ENCODE measurements at regions not wholly inside any gene's neighbourhood (a gene's known extent, or its start where the extent isn't known, plus 50 kb on each side); places are given as distances from the start of the nearest gene placed in this dataset.

DNA sequence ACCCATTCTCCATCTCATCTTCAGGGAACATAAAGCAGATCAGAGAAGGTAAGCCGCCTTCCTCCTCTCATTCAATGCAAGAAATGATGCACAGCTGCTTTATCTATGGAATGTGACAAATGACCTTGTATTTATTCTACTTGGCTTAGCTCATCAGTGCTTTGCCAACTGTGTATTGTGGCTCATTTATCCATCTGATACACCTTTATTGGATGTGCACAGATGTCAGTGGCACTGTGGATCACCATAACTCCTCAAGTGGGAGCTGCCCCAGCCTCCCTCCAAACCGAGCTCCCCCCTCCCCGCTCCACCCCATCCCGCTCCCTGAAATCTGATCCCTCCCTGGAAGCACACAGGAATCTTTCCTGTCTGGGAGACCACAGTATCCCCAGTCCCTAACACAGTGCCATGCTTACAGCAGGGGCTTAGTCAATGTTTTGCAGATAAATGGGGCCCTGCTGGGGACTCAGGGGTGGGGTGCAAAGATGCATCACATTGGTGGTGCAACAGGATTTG is 156.0 kb upstream of the RAB4A start:
- intact Hi-C loops (cut with micrococcal nuclease; ENCODE audit: unreplicated experiment), result no loop called here

DNA sequence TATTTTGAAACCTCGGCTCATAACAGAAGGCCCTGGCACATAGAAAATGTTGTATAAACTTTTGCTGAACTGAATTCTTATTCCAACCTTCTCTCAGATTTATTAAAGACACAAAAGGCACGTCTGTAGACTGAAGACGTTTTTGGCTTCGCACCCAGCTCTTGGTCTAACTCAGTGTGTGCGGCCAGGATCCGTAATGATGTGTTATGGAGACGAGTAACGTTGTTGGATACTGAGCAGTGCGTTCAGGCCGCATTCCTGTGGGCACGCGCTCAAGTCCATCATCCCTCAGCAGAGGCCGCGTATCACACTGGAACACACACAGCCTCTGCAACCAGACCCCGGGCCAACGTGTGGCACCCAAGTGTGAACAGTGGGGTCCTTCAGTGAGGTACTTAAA is 154.8 kb upstream of the RAB4A start:
- BruUV-seq (replicated peaks), result no TSS peak
- POLR2A ChIA-PET (ENCODE audit: low non-redundant PET), result no interaction called here
- CTCF ChIA-PET, result no interaction called here
- DNase-seq (ENCODE audit: low spot score), result no peak
- Histone ChIP-seq H3K4me1 (ENCODE audit: insufficient read depth, low read length, poor library complexity, severe bottlenecking) (no peaks in the 10 kb centered on the region), H3K36me3 (ENCODE audit: insufficient read depth, low read length, poor library complexity, severe bottlenecking) (no peaks in the 10 kb centered on the region), H3K9me3 (ENCODE audit: low read depth, low read length, poor library complexity, severe bottlenecking) (no peaks in the 10 kb centered on the region), H3K27ac (ENCODE audit: low read depth, low read length, poor library complexity, severe bottlenecking) (no peak overlapping the region), H3K4me3 (ENCODE audit: low read depth, low read length, poor library complexity, severe bottlenecking) (no peak overlapping the region), H3K27me3 (replicated peaks; ENCODE audit: insufficient read depth, low read depth, low read length, poor library complexity) (no peaks in the 10 kb centered on the region)
- intact Hi-C loops (cut with micrococcal nuclease; ENCODE audit: unreplicated experiment), result no loop called here
- no peak for TF ChIP-seq EZH2 (IDR thresholded peaks at IDR 0.05; ENCODE audit: borderline replicate concordance, low read depth, low read length, poor library complexity, severe bottlenecking)
- TF ChIP-seq, protein P1, sequence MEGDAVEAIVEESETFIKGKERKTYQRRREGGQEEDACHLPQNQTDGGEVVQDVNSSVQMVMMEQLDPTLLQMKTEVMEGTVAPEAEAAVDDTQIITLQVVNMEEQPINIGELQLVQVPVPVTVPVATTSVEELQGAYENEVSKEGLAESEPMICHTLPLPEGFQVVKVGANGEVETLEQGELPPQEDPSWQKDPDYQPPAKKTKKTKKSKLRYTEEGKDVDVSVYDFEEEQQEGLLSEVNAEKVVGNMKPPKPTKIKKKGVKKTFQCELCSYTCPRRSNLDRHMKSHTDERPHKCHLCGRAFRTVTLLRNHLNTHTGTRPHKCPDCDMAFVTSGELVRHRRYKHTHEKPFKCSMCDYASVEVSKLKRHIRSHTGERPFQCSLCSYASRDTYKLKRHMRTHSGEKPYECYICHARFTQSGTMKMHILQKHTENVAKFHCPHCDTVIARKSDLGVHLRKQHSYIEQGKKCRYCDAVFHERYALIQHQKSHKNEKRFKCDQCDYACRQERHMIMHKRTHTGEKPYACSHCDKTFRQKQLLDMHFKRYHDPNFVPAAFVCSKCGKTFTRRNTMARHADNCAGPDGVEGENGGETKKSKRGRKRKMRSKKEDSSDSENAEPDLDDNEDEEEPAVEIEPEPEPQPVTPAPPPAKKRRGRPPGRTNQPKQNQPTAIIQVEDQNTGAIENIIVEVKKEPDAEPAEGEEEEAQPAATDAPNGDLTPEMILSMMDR (conservative IDR thresholded peaks at IDR 0.05; ENCODE audit: low read depth, low read length), result no peak

More for the DNA sequence above, 156.0 kb upstream of the RAB4A start:
- Histone ChIP-seq H3K27me3 (replicated peaks; ENCODE audit: insufficient read depth, low read depth, low read length, poor library complexity) (no peaks in the 10 kb centered on the region), H3K9me3 (ENCODE audit: low read depth, low read length, poor library complexity, severe bottlenecking) (no peaks in the 10 kb centered on the region), H3K4me3 (ENCODE audit: low read depth, low read length, poor library complexity, severe bottlenecking) (no peak overlapping the region), H3K27ac (ENCODE audit: low read depth, low read length, poor library complexity, severe bottlenecking) (no peak overlapping the region), H3K36me3 (ENCODE audit: insufficient read depth, low read length, poor library complexity, severe bottlenecking) (no peaks in the 10 kb centered on the region), H3K4me1 (ENCODE audit: insufficient read depth, low read length, poor library complexity, severe bottlenecking) (no peaks in the 10 kb centered on the region)
- BruUV-seq (replicated peaks), result no TSS peak
- TF ChIP-seq, protein P1 (conservative IDR thresholded peaks at IDR 0.05; ENCODE audit: low read depth, low read length), result no peak
- TF ChIP-seq EZH2 (IDR thresholded peaks at IDR 0.05; ENCODE audit: borderline replicate concordance, low read depth, low read length, poor library complexity, severe bottlenecking), result no peak
- ChIA-PET CTCF (no interaction called here), POLR2A (ENCODE audit: low non-redundant PET) (interaction anchor here (0.6 kb wide), 1 partner anchor 10 kb away, joined by 4 read pairs; no protein-coding TSS in a partner anchor)
- DNase-seq (ENCODE audit: low spot score), result no peak

DNA sequence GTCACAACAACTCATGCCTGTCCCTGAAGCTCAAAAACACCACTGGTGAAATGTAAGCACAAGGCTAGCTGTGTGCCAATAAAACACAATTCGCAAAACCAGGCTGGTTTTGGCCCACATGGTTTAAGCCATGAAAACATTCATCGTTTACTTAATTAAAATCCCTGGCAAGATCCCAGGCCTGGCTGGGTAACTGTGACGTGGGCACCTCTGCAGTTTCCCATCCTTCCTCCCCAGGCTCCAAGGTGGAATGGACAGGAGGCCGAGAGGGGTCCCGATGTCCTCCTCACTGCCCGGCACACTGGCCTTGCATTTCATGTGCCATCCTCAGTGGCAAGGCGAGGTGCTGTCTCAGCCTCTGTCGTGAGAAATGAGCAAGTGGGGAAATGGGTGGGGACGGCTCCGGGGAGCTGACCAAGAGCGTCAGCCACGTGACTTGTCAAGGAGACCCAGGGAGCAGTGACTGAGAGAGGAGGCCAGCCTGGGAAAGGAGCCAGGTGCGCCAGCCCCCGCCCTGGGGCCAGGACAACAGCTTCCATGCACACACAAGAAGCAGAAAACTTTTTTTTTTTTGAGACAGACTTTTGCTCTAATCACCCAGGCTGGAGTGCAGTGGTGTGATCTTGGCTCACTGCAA is 153.1 kb upstream of the RAB4A start:
- TF ChIP-seq, protein P1 (conservative IDR thresholded peaks at IDR 0.05; ENCODE audit: low read depth, low read length), result no peak
- TF ChIP-seq EZH2 (IDR thresholded peaks at IDR 0.05; ENCODE audit: borderline replicate concordance, low read depth, low read length, poor library complexity, severe bottlenecking), result no peak
- H3K36me3 ChIP-seq (ENCODE audit: insufficient read depth, low read length, poor library complexity, severe bottlenecking), result no peaks in the 10 kb centered on the region
- no peaks in the 10 kb centered on the region for H3K9me3 ChIP-seq (ENCODE audit: low read depth, low read length, poor library complexity, severe bottlenecking)
- CTCF ChIA-PET, result no interaction called here
- DNase-seq (ENCODE audit: low spot score), result no peak
- no peak overlapping the region for H3K27ac ChIP-seq (ENCODE audit: low read depth, low read length, poor library complexity, severe bottlenecking)
- no peaks in the 10 kb centered on the region for H3K27me3 ChIP-seq (replicated peaks; ENCODE audit: insufficient read depth, low read depth, low read length, poor library complexity)
- H3K4me3 ChIP-seq (ENCODE audit: low read depth, low read length, poor library complexity, severe bottlenecking), result no peak overlapping the region
- H3K4me1 ChIP-seq (ENCODE audit: insufficient read depth, low read length, poor library complexity, severe bottlenecking), result peaks cover 6% of the 10 kb centered on the region
- no TSS peak for BruUV-seq (replicated peaks)
- POLR2A ChIA-PET (ENCODE audit: low non-redundant PET), result no interaction called here
- intact Hi-C loops (cut with micrococcal nuclease; ENCODE audit: unreplicated experiment), result no loop called here
